Thyroid gland (tissue), 4 donors: ENCODE measurements at regions not wholly inside any gene's neighbourhood (a gene's known extent, or its start where the extent isn't known, plus 50 kb on each side); places are given as distances from the start of the nearest gene placed in this dataset.

Experiments used
- CTCF ChIP-seq, 6 experiments: fragments of 200-600 bp in 3 of 6; fragments of 450-650 bp in 3 of 6; sonication (generic) in 3 of 6; IDR thresholded peaks; one replicate each; pipeline ENCODE4 v1.5.1; 2016 to 2019; ENCODE audit warnings: antibody characterized with exemption in 6 of 6, mild to moderate bottlenecking in 2 of 6, inconsistent platforms in 1 of 6, moderate library complexity in 1 of 6
- POLR2A ChIP-seq, 2 donors: fragments of 450-650 bp; IDR thresholded peaks; one replicate each; pipeline ENCODE4 v1.6.1; 2017; ENCODE audit warnings: antibody characterized with exemption in 2 of 2, mild to moderate bottlenecking in 2 of 2, moderate library complexity in 1 of 2

- TF ChIP-seq CTCF (IDR thresholded peaks at IDR 0.05): no peak
- no peak for TF ChIP-seq POLR2A (IDR thresholded peaks at IDR 0.05)
These were observed 102.3 kb downstream of the TNFSF18 start for GRCh38 chr1:172948457-172948856.
